Epithelial cell of prostate (primary cell): ENCODE measurements at regions not wholly inside any gene's neighbourhood (a gene's known extent, or its start where the extent isn't known, plus 50 kb on each side); places are given as distances from the start of the nearest gene placed in this dataset.

Experiments used
- DNase-seq: peaks from one replicate; pipeline ENCODE4 v3.0.0-alpha.2; 2011; ENCODE audit warnings: low read depth, low spot score
- H3K27ac ChIP-seq: fragments of 450-650 bp; 2 replicates; pipeline ENCODE4 v1.5.1; 2017; ENCODE audit warnings: mild to moderate bottlenecking

- DNase-seq, result no peak
- no peak overlapping the region for H3K27ac ChIP-seq
Observed at GRCh38 chr17:72336026-72336803, 215.4 kb downstream of the SOX9 start.

- no peak overlapping the region for H3K27ac ChIP-seq
- no peak for DNase-seq
Observed at GRCh38 chr17:72336804-72337070, 215.9 kb downstream of the SOX9 start.

- DNase-seq, result no peak
- H3K27ac ChIP-seq, result peak overlapping the region; percentile 80
Observed at GRCh38 chr17:72338304-72338703, 217.5 kb downstream of the SOX9 start.

GRCh38 chr17:72338847-72339790 is 218.3 kb downstream of the SOX9 start:
- no peak for DNase-seq
- peak overlapping the region; percentile 80 for H3K27ac ChIP-seq

GRCh38 chr17:72340836-72341235 is 220.0 kb downstream of the SOX9 start:
- no peak for DNase-seq
- H3K27ac ChIP-seq, result no peak overlapping the region

- DNase-seq, result no peak
Observed at GRCh38 chr17:72342061-72342460, 221.2 kb downstream of the SOX9 start.

GRCh38 chr17:72342627-72343527 is 222.1 kb downstream of the SOX9 start:
- no peak overlapping the region for H3K27ac ChIP-seq
- no peak for DNase-seq

More at GRCh38 chr17:72342061-72342460, 221.2 kb downstream of the SOX9 start:
- H3K27ac ChIP-seq, result no peak overlapping the region

GRCh38 chr17:72343911-72344310 is 223.1 kb downstream of the SOX9 start:
- H3K27ac ChIP-seq, result no peak overlapping the region
- DNase-seq, result no peak

GRCh38 chr17:72344613-72345012 is 223.8 kb downstream of the SOX9 start:
- H3K27ac ChIP-seq, result no peak overlapping the region
- DNase-seq, result no peak

- no peak overlapping the region for H3K27ac ChIP-seq
- DNase-seq, result no peak
Observed at GRCh38 chr17:72345088-72345487, 224.3 kb downstream of the SOX9 start.

GRCh38 chr17:72345536-72345935 is 224.7 kb downstream of the SOX9 start:
- no peak overlapping the region for H3K27ac ChIP-seq
- no peak for DNase-seq

GRCh38 chr17:72346306-72346705 is 225.5 kb downstream of the SOX9 start:
- DNase-seq, result no peak

GRCh38 chr17:72349011-72349410 is 228.2 kb downstream of the SOX9 start:
- DNase-seq, result no peak
- no peak overlapping the region for H3K27ac ChIP-seq

More at GRCh38 chr17:72346306-72346705, 225.5 kb downstream of the SOX9 start:
- H3K27ac ChIP-seq, result no peak overlapping the region

GRCh38 chr17:72349491-72349995 is 228.7 kb downstream of the SOX9 start:
- no peak for DNase-seq
- no peak overlapping the region for H3K27ac ChIP-seq

GRCh38 chr17:72350073-72350472 is 229.3 kb downstream of the SOX9 start:
- DNase-seq, result no peak
- no peak overlapping the region for H3K27ac ChIP-seq

- DNase-seq, result no peak
Observed at GRCh38 chr17:72351365-72351764, 230.5 kb downstream of the SOX9 start.

GRCh38 chr17:72351884-72352346 is 231.1 kb downstream of the SOX9 start:
- DNase-seq, result no peak
- no peak overlapping the region for H3K27ac ChIP-seq

More at GRCh38 chr17:72351365-72351764, 230.5 kb downstream of the SOX9 start:
- H3K27ac ChIP-seq, result no peak overlapping the region

- H3K27ac ChIP-seq, result no peak overlapping the region
- no peak for DNase-seq
Observed at GRCh38 chr17:72353502-72353901, 232.7 kb downstream of the SOX9 start.

- no peak for DNase-seq
- no peak overlapping the region for H3K27ac ChIP-seq
Observed at GRCh38 chr17:72354071-72354470, 233.3 kb downstream of the SOX9 start.

GRCh38 chr17:72357764-72358365 is 237.0 kb downstream of the SOX9 start:
- no peak for DNase-seq
- H3K27ac ChIP-seq, result peak overlapping the region; percentile 73
